Thyroid gland (tissue), 4 donors: ENCODE measurements at regions not wholly inside any gene's neighbourhood (a gene's known extent, or its start where the extent isn't known, plus 50 kb on each side); places are given as distances from the start of the nearest gene placed in this dataset.

ENCODE experiments used
- POLR2A ChIP-seq, 2 donors: fragments of 450-650 bp; IDR thresholded peaks; one replicate each; pipeline ENCODE4 v1.6.1; 2017; ENCODE audit warnings: antibody characterized with exemption in 2 of 2, mild to moderate bottlenecking in 2 of 2, moderate library complexity in 1 of 2
- TF ChIP-seq, protein P1 (sequence below), 6 experiments: fragments of 200-600 bp in 3 of 6; fragments of 450-650 bp in 3 of 6; sonication (generic) in 3 of 6; IDR thresholded peaks; one replicate each; pipeline ENCODE4 v1.5.1; 2016 to 2019; ENCODE audit warnings: antibody characterized with exemption in 6 of 6, mild to moderate bottlenecking in 2 of 6, inconsistent platforms in 1 of 6, moderate library complexity in 1 of 6

DNA sequence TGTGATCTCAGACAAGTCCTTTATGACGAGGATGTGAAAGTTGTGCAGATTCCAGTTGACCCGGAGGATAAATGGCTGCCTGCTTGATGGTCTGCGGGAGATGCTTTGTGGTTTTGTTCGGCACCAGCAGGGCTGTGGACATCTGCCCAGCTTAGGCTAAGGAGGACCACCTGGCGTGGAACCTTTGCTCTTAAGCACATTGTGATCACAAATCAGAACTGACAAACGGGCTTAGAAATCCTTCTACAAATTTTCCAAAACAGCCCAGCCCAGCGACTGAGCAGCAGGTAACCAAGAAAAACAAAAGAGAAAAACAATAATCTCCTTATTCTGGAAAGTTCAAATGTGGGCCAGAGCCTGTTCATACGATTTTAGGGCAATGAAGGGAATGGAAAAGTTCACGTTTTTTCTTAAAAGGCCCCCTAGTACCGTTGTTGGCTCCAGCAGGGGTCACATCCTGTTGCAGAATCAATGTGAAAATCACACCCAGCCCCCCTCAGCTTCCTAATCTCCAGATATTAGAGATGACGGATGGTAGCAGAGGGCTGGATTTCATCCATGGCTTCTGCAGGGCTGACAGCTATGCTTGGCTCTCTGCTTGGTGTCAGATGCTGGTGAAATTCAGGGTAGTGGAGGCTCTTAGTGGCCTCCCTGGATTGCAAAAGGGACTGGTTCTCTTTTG lies 81.1 kb upstream of the RFLNA start:
- TF ChIP-seq, protein P1, sequence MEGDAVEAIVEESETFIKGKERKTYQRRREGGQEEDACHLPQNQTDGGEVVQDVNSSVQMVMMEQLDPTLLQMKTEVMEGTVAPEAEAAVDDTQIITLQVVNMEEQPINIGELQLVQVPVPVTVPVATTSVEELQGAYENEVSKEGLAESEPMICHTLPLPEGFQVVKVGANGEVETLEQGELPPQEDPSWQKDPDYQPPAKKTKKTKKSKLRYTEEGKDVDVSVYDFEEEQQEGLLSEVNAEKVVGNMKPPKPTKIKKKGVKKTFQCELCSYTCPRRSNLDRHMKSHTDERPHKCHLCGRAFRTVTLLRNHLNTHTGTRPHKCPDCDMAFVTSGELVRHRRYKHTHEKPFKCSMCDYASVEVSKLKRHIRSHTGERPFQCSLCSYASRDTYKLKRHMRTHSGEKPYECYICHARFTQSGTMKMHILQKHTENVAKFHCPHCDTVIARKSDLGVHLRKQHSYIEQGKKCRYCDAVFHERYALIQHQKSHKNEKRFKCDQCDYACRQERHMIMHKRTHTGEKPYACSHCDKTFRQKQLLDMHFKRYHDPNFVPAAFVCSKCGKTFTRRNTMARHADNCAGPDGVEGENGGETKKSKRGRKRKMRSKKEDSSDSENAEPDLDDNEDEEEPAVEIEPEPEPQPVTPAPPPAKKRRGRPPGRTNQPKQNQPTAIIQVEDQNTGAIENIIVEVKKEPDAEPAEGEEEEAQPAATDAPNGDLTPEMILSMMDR (IDR thresholded peaks at IDR 0.05) = no peak
- no peak for TF ChIP-seq POLR2A (IDR thresholded peaks at IDR 0.05)
